Mammary epithelial cell (primary cell): ENCODE measurements at regions not wholly inside any gene's neighbourhood (a gene's known extent, or its start where the extent isn't known, plus 50 kb on each side); places are given as distances from the start of the nearest gene placed in this dataset.

ENCODE experiments used
- EZH2 ChIP-seq: IDR thresholded peaks from 2 replicates; pipeline ENCODE4 v1.6.1; 2012; ENCODE audit warnings: low read length, inconsistent platforms, borderline replicate concordance
- TF ChIP-seq, protein P1 (sequence below), 2 donors: IDR thresholded peaks in 1 of 2; conservative IDR thresholded peaks in 1 of 2; 2 replicates each; pipeline ENCODE4 v1.5.1; 2011 to 2012; ENCODE audit warnings: inconsistent platforms in 2 of 2, low read length in 2 of 2, mild to moderate bottlenecking in 2 of 2, control low read depth in 1 of 2, low read depth in 1 of 2; ENCODE audit not compliant: insufficient read depth in 1 of 2; ENCODE audit errors: extremely low read depth in 1 of 2

DNA sequence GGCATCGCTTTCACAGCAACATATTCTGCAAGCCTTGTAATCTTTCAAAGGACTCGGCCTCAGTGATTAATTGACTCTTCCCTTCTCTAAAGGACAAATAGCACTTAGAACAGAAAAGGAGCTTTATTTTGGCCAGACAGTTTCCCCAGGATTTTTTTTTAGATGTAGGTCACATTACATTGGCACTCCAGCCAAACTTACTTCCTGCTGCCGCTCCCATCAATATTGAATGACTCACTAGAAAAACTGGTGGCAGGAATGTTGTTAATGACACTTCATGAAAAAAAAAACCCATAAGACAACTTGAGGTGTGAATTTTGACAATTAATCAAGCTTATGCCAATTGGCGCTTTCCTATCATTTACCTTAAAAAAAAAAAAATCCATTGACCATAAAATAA, 432.6 kb downstream of the TOX3 start:
- TF ChIP-seq, protein P1, sequence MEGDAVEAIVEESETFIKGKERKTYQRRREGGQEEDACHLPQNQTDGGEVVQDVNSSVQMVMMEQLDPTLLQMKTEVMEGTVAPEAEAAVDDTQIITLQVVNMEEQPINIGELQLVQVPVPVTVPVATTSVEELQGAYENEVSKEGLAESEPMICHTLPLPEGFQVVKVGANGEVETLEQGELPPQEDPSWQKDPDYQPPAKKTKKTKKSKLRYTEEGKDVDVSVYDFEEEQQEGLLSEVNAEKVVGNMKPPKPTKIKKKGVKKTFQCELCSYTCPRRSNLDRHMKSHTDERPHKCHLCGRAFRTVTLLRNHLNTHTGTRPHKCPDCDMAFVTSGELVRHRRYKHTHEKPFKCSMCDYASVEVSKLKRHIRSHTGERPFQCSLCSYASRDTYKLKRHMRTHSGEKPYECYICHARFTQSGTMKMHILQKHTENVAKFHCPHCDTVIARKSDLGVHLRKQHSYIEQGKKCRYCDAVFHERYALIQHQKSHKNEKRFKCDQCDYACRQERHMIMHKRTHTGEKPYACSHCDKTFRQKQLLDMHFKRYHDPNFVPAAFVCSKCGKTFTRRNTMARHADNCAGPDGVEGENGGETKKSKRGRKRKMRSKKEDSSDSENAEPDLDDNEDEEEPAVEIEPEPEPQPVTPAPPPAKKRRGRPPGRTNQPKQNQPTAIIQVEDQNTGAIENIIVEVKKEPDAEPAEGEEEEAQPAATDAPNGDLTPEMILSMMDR (conservative IDR thresholded peaks at IDR 0.05 in 1 of 2, IDR thresholded peaks at IDR 0.05 in 1 of 2; ENCODE audit: extremely low read depth in 1 of 2, insufficient read depth in 1 of 2, low read depth in 1 of 2, low read length in 2 of 2) = no peak
- TF ChIP-seq EZH2 = no peak
